NCI-H1048 (cell line): ENCODE measurements at regions not wholly inside any gene's neighbourhood (a gene's known extent, or its start where the extent isn't known, plus 50 kb on each side); places are given as distances from the start of the nearest gene placed in this dataset.
"Not testable (repeated sequence)": the region's sequence is repeated elsewhere in the genome, so short reads cannot be mapped to it uniquely, and the experiment has no call there.

Source experiments
- DNase-seq: peaks from one replicate; lab custom pipeline; 2025; lab: John Stamatoyannopoulos, UW

DNA sequence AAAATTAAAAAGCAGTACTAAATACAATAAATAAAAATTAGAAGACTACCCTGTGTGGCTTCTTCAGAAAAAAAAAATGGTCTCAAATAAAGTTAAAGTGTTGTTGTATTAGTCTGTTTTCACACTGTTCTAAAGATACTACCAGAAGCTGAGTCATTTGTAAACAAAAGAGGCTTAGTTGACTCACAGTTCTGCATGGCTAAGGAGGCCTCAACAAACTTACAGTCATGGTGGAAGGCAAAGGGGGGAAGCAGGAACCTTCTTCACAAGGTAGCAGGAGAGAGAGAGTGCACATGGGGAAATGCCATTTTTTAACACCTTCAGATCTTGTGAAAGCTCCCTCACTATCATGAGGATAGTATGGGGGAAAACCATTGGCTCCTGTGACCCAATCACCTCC lies 612.8 kb downstream of the RNF144A start:
- DNase-seq, result no peak

GRCh38 chr2:7539077-7539476 lies 621.9 kb downstream of the RNF144A start:
- no peak for DNase-seq

DNA sequence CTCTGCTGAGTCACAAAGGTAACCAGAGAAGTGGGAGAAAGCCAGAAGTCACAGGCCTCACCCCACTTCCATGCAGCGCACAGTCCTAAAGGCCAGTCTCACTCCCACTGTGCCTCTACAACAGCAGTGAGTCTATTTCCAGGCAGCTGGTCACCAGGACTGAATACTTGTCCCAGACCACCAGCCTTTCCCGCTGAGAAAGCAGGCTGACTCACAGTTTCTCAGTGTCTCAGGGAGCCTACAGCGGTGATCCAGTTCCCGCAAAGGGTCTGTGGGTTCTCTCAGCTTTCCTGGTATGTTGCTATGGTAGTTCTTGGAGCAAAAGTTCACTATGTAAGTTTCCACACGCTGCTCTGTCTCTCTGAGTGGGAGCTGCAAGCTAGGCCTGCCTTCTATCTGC lies 622.5 kb downstream of the RNF144A start:
- DNase-seq, result no peak

DNA sequence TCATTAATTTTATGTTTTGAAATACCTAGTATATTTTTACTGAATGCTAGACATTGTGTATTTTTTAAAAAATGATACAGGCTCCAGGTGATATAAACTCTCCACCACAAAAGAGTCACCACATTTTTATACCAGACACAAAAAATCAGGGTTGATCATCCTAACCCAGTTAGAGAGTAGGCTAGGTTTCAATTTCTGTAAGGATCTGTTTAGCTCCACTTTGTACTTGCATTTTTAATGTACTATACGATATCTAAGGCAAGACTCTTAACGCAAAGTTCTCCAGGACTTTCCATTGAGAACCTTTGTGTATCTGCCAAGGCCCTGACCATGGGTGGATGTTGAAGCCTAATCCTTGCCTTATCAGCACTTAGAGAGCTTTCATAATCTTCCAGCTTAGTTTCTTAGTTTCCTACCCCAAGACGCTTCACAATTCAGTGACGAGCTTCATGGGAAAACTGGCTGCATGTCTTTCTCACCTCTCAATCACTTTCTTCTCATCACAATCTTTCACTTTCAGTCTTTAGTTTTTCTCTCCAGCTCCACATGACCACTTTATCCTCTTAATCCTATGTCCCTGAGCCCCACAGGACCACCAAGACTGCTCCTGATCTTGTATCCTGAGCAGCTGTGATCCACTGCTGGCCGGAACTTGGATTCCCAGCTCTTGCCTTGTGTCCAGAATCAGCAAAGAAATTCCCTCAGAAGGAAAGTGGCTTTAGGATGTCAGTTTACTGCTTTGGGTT lies 635.8 kb downstream of the RNF144A start:
- DNase-seq, result no peak

DNA sequence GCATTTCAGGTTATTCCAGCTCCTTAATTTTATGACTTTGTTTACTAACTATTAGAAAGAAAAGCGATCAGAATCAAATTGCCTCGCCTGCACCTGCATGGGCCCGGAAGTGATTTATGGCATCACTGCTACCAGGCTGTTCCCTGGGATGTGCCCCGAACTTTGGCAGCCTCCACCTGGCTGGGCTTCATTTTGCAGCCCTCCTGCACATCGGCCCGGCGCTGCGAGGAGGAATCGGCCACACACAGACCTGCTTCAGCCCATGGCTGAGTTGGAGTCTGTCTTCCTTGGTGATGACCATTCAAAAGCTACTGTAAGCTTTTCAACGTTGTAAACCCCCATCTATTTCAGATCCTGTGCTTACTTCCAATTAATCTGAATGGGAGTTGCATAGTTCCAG lies 638.0 kb downstream of the RNF144A start:
- DNase-seq, result no peak

DNA sequence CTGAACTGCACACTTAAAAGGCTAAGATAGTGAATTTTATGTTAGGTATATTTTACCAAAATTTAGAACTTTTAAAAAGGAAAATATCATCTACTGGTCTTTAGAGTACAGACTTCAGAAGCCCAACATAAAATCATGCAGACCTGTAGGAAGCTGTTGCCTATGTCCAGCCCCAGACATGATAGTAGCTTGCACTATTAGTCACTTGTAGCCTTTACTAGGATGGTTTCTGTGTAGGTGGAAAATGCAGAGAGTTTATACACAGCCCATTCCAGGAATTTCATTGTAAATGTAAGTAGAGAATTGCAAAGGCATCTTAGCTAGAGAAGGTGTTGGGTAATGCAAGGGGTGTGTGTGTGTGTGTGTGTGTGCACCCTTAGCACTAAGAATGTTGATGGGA lies 640.2 kb downstream of the RNF144A start:
- DNase-seq, result no peak

GRCh38 chr2:7559791-7560190 lies 642.6 kb downstream of the RNF144A start:
- no peak for DNase-seq

DNA sequence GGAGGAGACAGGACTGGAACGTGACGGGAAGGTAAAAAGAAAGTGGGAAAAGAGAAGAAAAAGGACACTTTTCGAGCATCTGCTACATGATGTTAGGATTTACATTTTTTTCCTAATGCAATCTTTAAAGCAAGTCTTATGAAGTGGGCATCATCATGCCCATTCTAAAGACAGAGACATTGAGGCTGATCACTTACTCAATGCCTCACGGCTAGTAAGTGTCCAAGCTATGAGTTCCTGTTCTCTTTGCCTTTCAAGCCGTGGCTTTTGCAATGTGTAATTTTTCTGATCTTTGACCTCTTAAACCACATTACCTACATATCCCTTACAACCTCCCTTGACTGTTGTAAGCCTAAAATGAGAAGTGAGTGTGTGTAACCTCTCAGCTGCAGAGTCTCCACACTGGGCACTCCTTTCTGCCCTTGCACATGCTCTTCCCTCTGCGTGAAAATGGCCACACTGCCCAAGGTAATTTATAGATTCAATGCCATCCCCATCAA lies 649.2 kb downstream of the RNF144A start:
- no peak for DNase-seq

DNA sequence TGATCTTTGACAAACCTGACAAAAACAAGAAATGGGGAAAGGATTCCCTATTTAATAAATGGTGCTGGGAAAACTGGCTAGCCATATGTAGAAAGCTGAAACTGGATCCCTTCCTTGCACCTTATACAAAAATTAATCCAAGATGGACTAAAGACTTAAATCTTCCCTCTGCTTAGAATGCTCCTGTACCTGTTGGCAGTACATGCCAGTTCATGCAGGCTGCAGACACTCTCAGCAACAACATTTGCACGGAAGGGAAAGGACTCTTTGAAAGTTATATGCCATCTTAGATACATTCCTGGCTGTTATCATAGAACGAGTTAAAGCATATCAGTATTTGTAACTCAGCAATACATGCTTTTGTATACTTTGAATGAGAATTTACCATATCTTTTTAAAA lies 649.9 kb downstream of the RNF144A start:
- not testable (repeated sequence) for DNase-seq

- DNase-seq, result no peak
Observed at GRCh38 chr2:7567646-7568045, 650.4 kb downstream of the RNF144A start.

GRCh38 chr2:7570247-7570646 lies 653.0 kb downstream of the RNF144A start:
- DNase-seq, result no peak

DNA sequence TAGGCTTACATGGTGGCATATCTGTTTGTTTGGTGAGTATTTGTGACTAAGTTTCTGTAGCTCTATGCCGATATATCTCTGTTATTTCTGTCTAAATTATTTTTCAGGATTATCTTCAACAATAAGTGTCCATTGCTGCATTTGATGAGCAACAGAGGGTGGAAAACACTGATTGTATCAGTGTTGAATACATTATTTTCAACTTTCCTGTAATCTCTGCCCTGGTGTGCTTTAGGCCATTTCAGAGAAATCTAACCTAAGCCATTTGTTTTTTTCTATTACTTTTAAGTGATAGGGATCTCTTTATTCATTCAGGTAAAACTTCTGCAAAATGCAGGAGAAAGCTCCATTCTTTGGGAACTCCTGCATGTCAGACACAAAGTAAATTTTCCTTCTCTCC lies 654.5 kb downstream of the RNF144A start:
- DNase-seq, result no peak

DNA sequence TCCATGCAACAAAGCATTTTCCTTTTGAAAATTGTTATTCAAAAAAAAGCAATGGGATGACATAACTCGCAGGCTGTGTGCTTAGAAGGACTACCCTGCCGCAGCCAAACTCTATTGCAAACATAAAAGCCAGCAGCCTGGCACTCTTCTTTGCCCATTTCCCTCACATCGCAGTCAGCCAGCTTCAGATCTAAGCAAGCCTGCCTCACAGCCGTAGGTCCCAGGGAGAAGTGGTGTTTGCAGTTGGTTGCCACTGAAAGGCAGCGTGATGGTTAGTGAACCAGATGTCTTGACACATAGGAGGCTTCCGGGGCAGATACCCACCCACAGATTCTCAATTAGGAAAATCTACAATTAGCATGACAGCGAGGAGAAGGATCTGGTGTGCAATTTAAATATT lies 655.2 kb downstream of the RNF144A start:
- DNase-seq, result no peak

GRCh38 chr2:7573166-7573825 lies 656.1 kb downstream of the RNF144A start:
- DNase-seq, result no peak

- DNase-seq, result no peak
Observed at GRCh38 chr2:7574385-7574784, 657.2 kb downstream of the RNF144A start.

- no peak for DNase-seq
Observed at GRCh38 chr2:7577769-7578168, 660.6 kb downstream of the RNF144A start.

- no peak for DNase-seq
Observed at GRCh38 chr2:7584017-7584416, 666.8 kb downstream of the RNF144A start.

GRCh38 chr2:7586898-7587297 lies 669.7 kb downstream of the RNF144A start:
- no peak for DNase-seq

DNA sequence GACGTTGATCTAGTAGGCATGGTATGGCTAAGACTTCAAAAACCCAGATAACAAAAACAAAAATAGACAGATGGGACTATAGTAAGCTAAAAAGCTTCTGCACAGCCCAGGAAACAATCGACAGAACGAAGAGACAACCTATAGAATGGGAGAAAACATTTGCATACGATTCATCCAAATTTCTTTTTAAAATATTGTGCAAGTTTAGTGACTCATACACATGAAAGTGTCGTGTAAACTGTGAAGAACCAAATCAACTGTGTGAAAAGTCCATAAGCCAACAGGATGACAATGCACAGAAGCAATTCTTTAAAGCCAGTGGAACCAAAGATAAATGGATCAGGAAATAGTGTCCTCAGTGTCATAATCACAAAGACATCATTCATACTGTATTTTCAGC lies 671.1 kb downstream of the RNF144A start:
- DNase-seq, result no peak

DNA sequence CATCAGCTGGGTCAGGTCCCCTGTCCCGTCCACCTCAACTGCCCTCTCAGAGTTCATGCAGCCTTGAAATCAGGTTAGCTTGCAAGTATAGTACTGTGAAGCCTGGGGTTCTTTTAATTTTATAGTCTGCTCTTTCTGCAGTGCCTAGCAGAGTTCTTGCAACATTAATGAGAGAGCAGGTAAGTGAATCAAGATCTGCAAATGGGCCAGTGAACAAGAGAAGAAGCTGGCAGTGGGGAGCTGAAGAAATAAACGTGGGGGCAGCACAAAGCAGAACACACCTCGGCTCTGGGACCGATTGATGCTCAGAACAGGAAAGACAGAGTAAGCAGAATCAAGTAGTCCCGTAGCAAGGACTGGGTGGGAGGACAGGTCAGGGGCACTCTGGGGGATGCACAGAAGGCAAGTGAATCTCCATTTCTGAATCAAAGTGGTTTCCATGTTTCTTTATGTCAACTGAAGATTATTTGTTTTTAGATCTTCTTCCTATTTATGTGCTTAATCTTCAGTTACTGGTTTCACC lies 675.5 kb downstream of the RNF144A start:
- no peak for DNase-seq

DNA sequence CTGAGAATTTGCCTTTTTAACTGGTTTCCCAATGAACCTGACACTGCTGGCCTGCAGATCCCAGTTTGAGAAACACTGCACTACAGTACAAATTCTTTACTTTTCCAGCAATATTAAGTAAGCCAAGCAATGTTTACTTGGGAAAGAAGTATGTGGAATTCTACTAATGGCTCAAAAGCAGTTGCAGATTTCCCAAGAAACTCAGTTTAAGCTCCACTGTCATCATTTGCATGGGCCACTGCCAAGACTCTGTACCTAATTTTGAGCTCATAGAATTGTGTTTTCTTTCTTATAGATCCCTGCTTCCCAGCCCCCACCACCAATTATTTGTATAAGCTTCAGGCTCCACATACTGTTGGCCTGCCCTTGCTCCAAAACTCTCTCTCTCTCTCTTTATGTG lies 676.1 kb downstream of the RNF144A start:
- DNase-seq, result no peak

DNA sequence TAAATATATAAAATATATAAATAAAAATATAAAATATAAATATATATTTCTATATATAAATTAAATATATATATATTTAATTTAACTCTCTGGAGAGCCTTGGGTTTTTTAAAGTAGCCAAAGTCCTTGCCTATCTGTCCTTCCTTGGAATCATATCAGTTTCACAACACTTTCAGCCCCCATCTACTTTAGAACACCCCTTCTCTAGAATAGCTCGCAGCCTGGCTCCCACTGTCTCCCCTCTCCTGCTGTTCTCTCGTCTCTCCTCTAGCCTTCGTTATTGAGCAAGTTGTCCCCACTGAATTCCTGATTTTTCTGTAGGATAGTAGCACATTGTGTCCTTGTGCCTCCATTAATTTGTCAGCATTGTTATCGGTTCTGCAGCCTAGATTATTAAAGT lies 677.0 kb downstream of the RNF144A start:
- DNase-seq, result no peak

GRCh38 chr2:7595206-7595605 lies 678.0 kb downstream of the RNF144A start:
- DNase-seq, result no peak
